Posterior vena cava (tissue), 2 donors: ENCODE measurements at regions not wholly inside any gene's neighbourhood (a gene's known extent, or its start where the extent isn't known, plus 50 kb on each side); places are given as distances from the start of the nearest gene placed in this dataset.
A peak's percentile ranks its signal among the peaks of the same experiment; 100 is the strongest.
"Not testable (repeated sequence)": the region's sequence is repeated elsewhere in the genome, so short reads cannot be mapped to it uniquely, and the experiment has no call there.

ENCODE experiments used
- DNase-seq: peaks from one replicate; pipeline ENCODE4 v3.0.0-alpha.2; 2020; ENCODE audit warnings: low spot score
- intact Hi-C, 2 donors: fragments of 100-400 bp; cut with DNase I; formaldehyde crosslinking; loops; one replicate each; pipeline versions ENCODE4 v1.14.1 to v1.14.2; 2022 to 2023
- donor health status: DM: yes; HTN: yes; CAD: no.
- donor health status: DM: yes; HTN: yes; CAD: no.

GRCh38 chr4:147198411-147199051 is 252.9 kb upstream of the TTC29 start:
- DNase-seq: no peak
- intact Hi-C loops: no loop called here

- intact Hi-C loops: no loop called here
- DNase-seq: no peak
Measured at GRCh38 chr4:147201016-147201415, 255.4 kb upstream of the TTC29 start.

GRCh38 chr4:147206807-147207206 is 261.1 kb upstream of the TTC29 start:
- DNase-seq: no peak
- intact Hi-C loops: no loop called here

- DNase-seq: no peak
- intact Hi-C loops: no loop called here
Measured at GRCh38 chr4:147207911-147208310, 262.2 kb upstream of the TTC29 start.

- intact Hi-C loops: loop anchor here in 1 of 2 donors (2.0 kb wide), 1 partner anchor 35 kb away; no protein-coding TSS in a partner anchor
- no peak for DNase-seq
Measured at GRCh38 chr4:147217655-147218054, 263.2 kb upstream of the EDNRA start.

GRCh38 chr4:147219145-147219544 is 261.8 kb upstream of the EDNRA start:
- no peak for DNase-seq
- intact Hi-C loops: loop anchor here in 1 of 2 donors (2.0 kb wide), 1 partner anchor 34 kb away; no protein-coding TSS in a partner anchor

- intact Hi-C loops: no loop called here
- DNase-seq: no peak
Measured at GRCh38 chr4:147220833-147221232, 260.1 kb upstream of the EDNRA start.

GRCh38 chr4:147222906-147223305 is 258.0 kb upstream of the EDNRA start:
- no peak for DNase-seq
- intact Hi-C loops: no loop called here

- no peak for DNase-seq
- intact Hi-C loops: no loop called here
Measured at GRCh38 chr4:147223576-147223975, 257.3 kb upstream of the EDNRA start.

GRCh38 chr4:147236806-147237205 is 244.1 kb upstream of the EDNRA start:
- intact Hi-C loops: no loop called here
- DNase-seq: no peak

GRCh38 chr4:147244786-147245185 is 236.1 kb upstream of the EDNRA start:
- intact Hi-C loops: no loop called here
- no peak for DNase-seq

GRCh38 chr4:147246096-147246495 is 234.8 kb upstream of the EDNRA start:
- intact Hi-C loops: no loop called here
- DNase-seq: no peak

GRCh38 chr4:147246528-147246927 is 234.4 kb upstream of the EDNRA start:
- DNase-seq, intact Hi-C loops: not testable (repeated sequence)

GRCh38 chr4:147247579-147247978 is 233.3 kb upstream of the EDNRA start:
- no peak for DNase-seq
- intact Hi-C loops: no loop called here

GRCh38 chr4:147250062-147250461 is 230.8 kb upstream of the EDNRA start:
- intact Hi-C loops: no loop called here
- DNase-seq: no peak

GRCh38 chr4:147255268-147255667 is 225.6 kb upstream of the EDNRA start:
- intact Hi-C loops: not testable (repeated sequence)

GRCh38 chr4:147259271-147259670 is 221.6 kb upstream of the EDNRA start:
- DNase-seq, intact Hi-C loops: not testable (repeated sequence)

More at GRCh38 chr4:147255268-147255667, 225.6 kb upstream of the EDNRA start:
- DNase-seq: peak; percentile 75

GRCh38 chr4:147284256-147284835 is 196.6 kb upstream of the EDNRA start:
- intact Hi-C loops: no loop called here
- DNase-seq: no peak

- intact Hi-C loops: no loop called here
- no peak for DNase-seq
Measured at GRCh38 chr4:147284935-147285334, 196.0 kb upstream of the EDNRA start.

- intact Hi-C loops: no loop called here
Measured at GRCh38 chr4:147285751-147286150, 195.1 kb upstream of the EDNRA start.

More at GRCh38 chr4:147285751-147286150, 195.1 kb upstream of the EDNRA start:
- no peak for DNase-seq
